Activated B cell treated with CpG ODN at 0.5 μM for 24 hours (primary cell): ENCODE measurements at regions not wholly inside any gene's neighbourhood (a gene's known extent, or its start where the extent isn't known, plus 50 kb on each side); places are given as distances from the start of the nearest gene placed in this dataset.
"Not testable (repeated sequence)": the region's sequence is repeated elsewhere in the genome, so short reads cannot be mapped to it uniquely, and the experiment has no call there.

Experiments used
- ATAC-seq: fragments of 200-7000 bp; cut with Tn5 transposase; one replicate; pipeline ENCODE4 v1.10.0; 2021; ENCODE audit warnings: low read depth, mild to moderate bottlenecking, moderate library complexity
- CTCF ChIA-PET: fragments of 350-600 bp; sonication (Branson Sonifier 250); formaldehyde crosslinking; loops from one replicate; lab custom pipeline; 2021; ENCODE audit warnings: antibody characterized with exemption; lab: Charles Lee
- POLR2A ChIA-PET: fragments of 350-600 bp; sonication (Branson Sonifier 250); formaldehyde crosslinking; loops from one replicate; lab custom pipeline; 2021; ENCODE audit warnings: antibody characterized with exemption; lab: Charles Lee
- DNase-seq: peaks from one replicate; pipeline ENCODE4 v3.0.0; 2022
- H3K27ac Mint-ChIP-seq: one replicate; pipeline ENCODE4 v1.8.0; 2020; ENCODE audit warnings: mixed read lengths
- H3K27me3 Mint-ChIP-seq: one replicate; pipeline ENCODE4 v1.8.0; 2021; ENCODE audit warnings: mixed read lengths
- H3K36me3 Mint-ChIP-seq: one replicate; pipeline ENCODE4 v1.8.0; 2021; ENCODE audit warnings: low read depth, mixed read lengths
- H3K4me1 Mint-ChIP-seq: one replicate; pipeline ENCODE4 v1.8.0; 2021; ENCODE audit warnings: mixed read lengths
- H3K4me3 Mint-ChIP-seq: one replicate; pipeline ENCODE4 v1.8.0; 2020; ENCODE audit warnings: mild to moderate bottlenecking, mixed read lengths
- H3K9me3 Mint-ChIP-seq: one replicate; pipeline ENCODE4 v1.8.0; 2020; ENCODE audit warnings: mixed read lengths
- intact Hi-C: fragments of 100-400 bp; cut with micrococcal nuclease; formaldehyde crosslinking; loops from one replicate; pipeline ENCODE4 v1.15.1; 2024
- TF ChIP-seq, protein P1 (sequence below): fragments of 200-600 bp; IDR thresholded peaks from one replicate; pipeline ENCODE4 v1.8.0; 2022; ENCODE audit warnings: antibody characterized with exemption, mild to moderate bottlenecking

DNA sequence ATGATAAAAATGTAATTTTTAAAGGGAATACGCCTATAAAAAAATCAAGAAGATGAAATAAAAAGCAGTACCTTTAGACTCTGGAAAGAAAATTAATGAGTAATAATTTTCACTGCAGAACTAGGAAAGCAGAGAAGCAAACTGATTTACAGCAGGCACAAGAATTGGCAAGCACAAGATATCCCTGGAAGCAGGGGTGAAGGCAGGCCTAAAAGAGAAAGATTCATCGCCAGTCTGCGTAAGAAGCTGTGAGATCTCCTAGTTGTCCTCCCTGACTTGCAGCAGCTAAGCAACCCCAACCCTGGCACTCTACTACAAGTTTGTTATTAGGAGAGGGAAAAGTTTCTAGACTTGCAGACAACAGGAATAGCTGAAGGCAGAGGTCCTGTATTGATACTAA is 107.7 kb downstream of the PRR15 start:
- H3K27me3 Mint-ChIP-seq, H3K27ac Mint-ChIP-seq, DNase-seq, H3K4me3 Mint-ChIP-seq, CTCF ChIA-PET, H3K9me3 Mint-ChIP-seq, intact Hi-C loops, POLR2A ChIA-PET, H3K4me1 Mint-ChIP-seq, ATAC-seq, H3K36me3 Mint-ChIP-seq: not testable (repeated sequence)

DNA sequence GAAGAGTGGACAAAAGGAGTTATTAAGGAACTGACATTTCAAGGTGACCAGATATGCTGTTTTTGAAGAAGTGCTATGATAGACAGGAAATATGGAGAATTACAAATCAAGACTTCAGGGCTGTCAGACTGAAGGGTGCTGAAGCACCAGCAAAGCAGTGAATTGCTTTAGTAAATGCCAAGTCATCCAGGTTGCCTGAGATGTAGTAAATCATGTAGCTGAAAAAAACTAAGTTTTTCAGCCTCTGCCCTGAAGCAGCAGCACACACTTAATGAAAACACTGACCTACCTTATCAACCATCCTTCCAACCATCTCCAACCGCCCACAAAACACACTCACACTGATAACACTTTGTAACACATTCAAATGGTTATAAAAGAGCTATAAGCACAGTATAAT is 110.0 kb downstream of the PRR15 start:
- H3K36me3 Mint-ChIP-seq, H3K27me3 Mint-ChIP-seq, H3K27ac Mint-ChIP-seq, POLR2A ChIA-PET, H3K9me3 Mint-ChIP-seq, DNase-seq, H3K4me1 Mint-ChIP-seq, H3K4me3 Mint-ChIP-seq, CTCF ChIA-PET, intact Hi-C loops, ATAC-seq: not testable (repeated sequence)

DNA sequence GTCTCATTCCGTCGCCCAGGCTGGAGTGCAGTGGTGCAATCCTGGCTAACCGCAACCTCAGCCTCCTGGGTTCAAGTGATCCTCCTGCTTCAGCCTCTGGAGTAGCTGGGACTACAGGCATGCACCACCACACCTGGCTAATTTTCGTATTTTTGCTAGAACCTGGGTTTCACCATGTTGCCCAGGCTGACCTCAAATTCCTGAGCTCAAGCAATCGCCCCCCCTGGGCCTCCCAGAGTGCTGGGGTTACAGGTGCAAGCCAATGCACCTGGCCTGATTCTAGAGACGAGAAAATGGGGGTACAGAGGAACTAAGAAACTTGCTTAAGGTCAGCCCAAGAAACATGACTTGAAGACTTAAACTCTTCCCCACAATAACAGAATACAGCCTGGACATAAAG is 111.0 kb downstream of the PRR15 start:
- H3K9me3 Mint-ChIP-seq, H3K4me1 Mint-ChIP-seq, intact Hi-C loops, POLR2A ChIA-PET, H3K27me3 Mint-ChIP-seq, H3K4me3 Mint-ChIP-seq, ATAC-seq, DNase-seq, CTCF ChIA-PET, H3K27ac Mint-ChIP-seq, H3K36me3 Mint-ChIP-seq: not testable (repeated sequence)

- CTCF ChIA-PET, H3K4me3 Mint-ChIP-seq, H3K9me3 Mint-ChIP-seq, H3K27me3 Mint-ChIP-seq, H3K36me3 Mint-ChIP-seq, H3K4me1 Mint-ChIP-seq, intact Hi-C loops, POLR2A ChIA-PET, H3K27ac Mint-ChIP-seq, DNase-seq, ATAC-seq: not testable (repeated sequence)
These were observed 113.6 kb downstream of the PRR15 start for GRCh38 chr7:29677254-29677653.

- POLR2A ChIA-PET, intact Hi-C loops, ATAC-seq: not testable (repeated sequence)
These were observed 116.3 kb downstream of the PRR15 start for GRCh38 chr7:29679963-29680362.

DNA sequence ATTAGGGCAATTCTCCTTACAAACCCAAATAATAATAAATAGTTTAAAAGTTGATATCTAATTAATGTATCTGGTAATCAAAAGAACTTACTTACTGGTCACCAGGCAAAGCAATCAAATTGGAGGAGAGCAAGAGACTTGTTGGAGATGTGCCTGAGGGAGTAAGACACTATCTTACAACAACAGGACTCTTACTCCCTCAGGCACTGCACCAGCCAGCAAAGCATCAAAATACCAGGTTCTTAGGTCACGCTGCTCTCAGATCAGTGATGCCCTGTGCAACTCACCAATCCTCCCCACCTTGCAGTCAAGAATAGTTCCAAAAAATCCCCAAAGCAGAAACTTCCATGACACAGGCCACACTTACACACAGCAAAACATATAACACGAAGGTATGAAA is 117.0 kb downstream of the PRR15 start:
- H3K27me3 Mint-ChIP-seq, H3K27ac Mint-ChIP-seq: not testable (repeated sequence)

More at GRCh38 chr7:29679963-29680362, 116.3 kb downstream of the PRR15 start:
- H3K9me3 Mint-ChIP-seq, DNase-seq, H3K4me1 Mint-ChIP-seq, H3K36me3 Mint-ChIP-seq, H3K27me3 Mint-ChIP-seq, H3K4me3 Mint-ChIP-seq, H3K27ac Mint-ChIP-seq, CTCF ChIA-PET: not testable (repeated sequence)

GRCh38 chr7:29684151-29684786 is 120.6 kb downstream of the PRR15 start:
- DNase-seq, H3K4me1 Mint-ChIP-seq, intact Hi-C loops, CTCF ChIA-PET, H3K36me3 Mint-ChIP-seq, H3K9me3 Mint-ChIP-seq, POLR2A ChIA-PET: not testable (repeated sequence)
- ATAC-seq: peak; percentile 29
- peak overlapping the region; percentile 50 for H3K27ac Mint-ChIP-seq
- H3K27me3 Mint-ChIP-seq: peaks cover 12% of the 10 kb centered on the region
- peak overlapping the region; percentile 88 for H3K4me3 Mint-ChIP-seq

More for the DNA sequence above, 117.0 kb downstream of the PRR15 start:
- POLR2A ChIA-PET, DNase-seq, ATAC-seq, H3K4me3 Mint-ChIP-seq, CTCF ChIA-PET, intact Hi-C loops, H3K9me3 Mint-ChIP-seq, H3K4me1 Mint-ChIP-seq, H3K36me3 Mint-ChIP-seq: not testable (repeated sequence)

- POLR2A ChIA-PET: no interaction called here
- intact Hi-C loops: no loop called here
- ATAC-seq (peak; percentile 76), DNase-seq (peak; percentile 52)
- Mint-ChIP-seq H3K36me3 (no peaks in the 10 kb centered on the region), H3K27ac (no peak overlapping the region), H3K9me3 (no peaks in the 10 kb centered on the region), H3K27me3 (peaks cover 12% of the 10 kb centered on the region), H3K4me1 (no peaks in the 10 kb centered on the region), H3K4me3 (peak overlapping the region; percentile 88)
- CTCF ChIA-PET: no interaction called here
- TF ChIP-seq, protein P1, sequence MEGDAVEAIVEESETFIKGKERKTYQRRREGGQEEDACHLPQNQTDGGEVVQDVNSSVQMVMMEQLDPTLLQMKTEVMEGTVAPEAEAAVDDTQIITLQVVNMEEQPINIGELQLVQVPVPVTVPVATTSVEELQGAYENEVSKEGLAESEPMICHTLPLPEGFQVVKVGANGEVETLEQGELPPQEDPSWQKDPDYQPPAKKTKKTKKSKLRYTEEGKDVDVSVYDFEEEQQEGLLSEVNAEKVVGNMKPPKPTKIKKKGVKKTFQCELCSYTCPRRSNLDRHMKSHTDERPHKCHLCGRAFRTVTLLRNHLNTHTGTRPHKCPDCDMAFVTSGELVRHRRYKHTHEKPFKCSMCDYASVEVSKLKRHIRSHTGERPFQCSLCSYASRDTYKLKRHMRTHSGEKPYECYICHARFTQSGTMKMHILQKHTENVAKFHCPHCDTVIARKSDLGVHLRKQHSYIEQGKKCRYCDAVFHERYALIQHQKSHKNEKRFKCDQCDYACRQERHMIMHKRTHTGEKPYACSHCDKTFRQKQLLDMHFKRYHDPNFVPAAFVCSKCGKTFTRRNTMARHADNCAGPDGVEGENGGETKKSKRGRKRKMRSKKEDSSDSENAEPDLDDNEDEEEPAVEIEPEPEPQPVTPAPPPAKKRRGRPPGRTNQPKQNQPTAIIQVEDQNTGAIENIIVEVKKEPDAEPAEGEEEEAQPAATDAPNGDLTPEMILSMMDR: no peak
These were observed 121.3 kb upstream of the WIPF3 start for GRCh38 chr7:29684787-29685650.

DNA sequence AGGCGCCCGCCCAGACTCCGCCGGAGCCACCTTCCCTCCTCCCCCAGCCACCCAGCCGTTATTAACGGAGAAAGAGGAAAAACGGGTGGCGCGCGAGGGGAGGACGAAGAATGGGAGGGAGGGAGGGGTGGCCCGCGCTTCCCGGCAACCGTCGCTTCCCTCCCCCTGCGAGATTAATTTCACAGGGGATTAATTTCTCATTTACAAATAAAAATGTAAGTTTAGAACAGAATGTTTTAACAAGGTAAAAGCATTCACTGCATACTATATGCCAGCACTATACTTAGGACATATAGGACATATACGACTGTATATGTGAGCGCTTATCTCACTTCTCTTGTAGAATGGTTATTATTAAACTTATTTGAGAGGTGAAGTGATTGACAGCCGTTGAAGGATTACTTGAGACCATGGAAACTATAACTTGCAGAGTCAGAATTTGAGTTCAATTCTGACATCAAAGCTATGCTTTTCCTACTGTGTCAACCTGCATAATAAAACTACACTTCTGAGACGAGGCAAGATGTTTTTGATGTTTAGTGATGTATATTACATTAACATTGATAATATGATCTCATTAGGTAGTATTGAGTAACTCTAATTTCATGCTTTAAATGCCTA is 120.5 kb upstream of the WIPF3 start:
- intact Hi-C loops, H3K36me3 Mint-ChIP-seq, POLR2A ChIA-PET, ATAC-seq, H3K27ac Mint-ChIP-seq, DNase-seq, H3K9me3 Mint-ChIP-seq, H3K4me1 Mint-ChIP-seq, CTCF ChIA-PET: not testable (repeated sequence)
- peak overlapping the region; percentile 76 for H3K4me3 Mint-ChIP-seq
- H3K27me3 Mint-ChIP-seq: peaks cover 11% of the 10 kb centered on the region

GRCh38 chr7:29690510-29690909 is 115.8 kb upstream of the WIPF3 start:
- DNase-seq, H3K27me3 Mint-ChIP-seq, CTCF ChIA-PET, H3K9me3 Mint-ChIP-seq, H3K36me3 Mint-ChIP-seq, H3K4me1 Mint-ChIP-seq, POLR2A ChIA-PET, intact Hi-C loops, ATAC-seq, H3K4me3 Mint-ChIP-seq, H3K27ac Mint-ChIP-seq: not testable (repeated sequence)

- POLR2A ChIA-PET, H3K27me3 Mint-ChIP-seq, H3K9me3 Mint-ChIP-seq, DNase-seq, H3K27ac Mint-ChIP-seq, ATAC-seq, H3K36me3 Mint-ChIP-seq, intact Hi-C loops, CTCF ChIA-PET, H3K4me3 Mint-ChIP-seq, H3K4me1 Mint-ChIP-seq: not testable (repeated sequence)
These were observed 109.9 kb upstream of the WIPF3 start for GRCh38 chr7:29696402-29696801.
